A673 (cell line): ENCODE measurements at regions not wholly inside any gene's neighbourhood (a gene's known extent, or its start where the extent isn't known, plus 50 kb on each side); places are given as distances from the start of the nearest gene placed in this dataset.

Experiments
- BruUV-seq: library from RNA; stranded (reverse); fragments of 400-500 nt; replicated peaks from 2 replicates; lab custom pipeline; 2021; lab: Mats Ljungman, UMichigan
- CTCF ChIA-PET: fragments of 300-600 bp; sonication (Branson Sonifier 250); formaldehyde crosslinking; loops from one replicate; lab custom pipeline; 2022; ENCODE audit warnings: antibody characterized with exemption; lab: Charles Lee
- POLR2A ChIA-PET: fragments of 300-600 bp; sonication (Branson Sonifier 250); formaldehyde crosslinking; loops from one replicate; lab custom pipeline; 2022; ENCODE audit warnings: antibody characterized with exemption; ENCODE audit not compliant: low non-redundant PET; lab: Charles Lee
- DNase-seq: peaks from one replicate; pipeline ENCODE4 v3.0.0-alpha.2; 2015; ENCODE audit warnings: low spot score
- H3K27ac ChIP-seq: fragments of 200-600 bp; sonication (generic); 2 replicates; pipeline ENCODE4 v1.5.1; 2016; ENCODE audit warnings: mixed run types, low read depth, mild to moderate bottlenecking, mixed read lengths, antibody characterized with exemption, low read length; ENCODE audit not compliant: poor library complexity, severe bottlenecking
- H3K27me3 ChIP-seq: fragments of 200-600 bp; sonication (generic); replicated peaks from 2 replicates; pipeline ENCODE4 v1.6.1; 2017; ENCODE audit warnings: mixed run types, low read depth, mild to moderate bottlenecking, mixed read lengths, antibody characterized with exemption, low read length; ENCODE audit not compliant: insufficient read depth, poor library complexity
- H3K36me3 ChIP-seq: fragments of 200-600 bp; sonication (generic); 2 replicates; pipeline ENCODE4 v1.6.1; 2016; ENCODE audit warnings: mixed run types, mild to moderate bottlenecking, mixed read lengths, antibody characterized with exemption, low read length; ENCODE audit not compliant: insufficient read depth, poor library complexity, severe bottlenecking
- H3K4me1 ChIP-seq: fragments of 200-600 bp; sonication (generic); 2 replicates; pipeline ENCODE4 v1.6.1; 2017; ENCODE audit warnings: mixed run types, mild to moderate bottlenecking, mixed read lengths, antibody characterized with exemption, low read length; ENCODE audit not compliant: insufficient read depth, poor library complexity, severe bottlenecking
- H3K4me3 ChIP-seq: fragments of 200-600 bp; sonication (generic); 2 replicates; pipeline ENCODE4 v1.5.1; 2016; ENCODE audit warnings: low read depth, mixed run types, mild to moderate bottlenecking, mixed read lengths, low read length; ENCODE audit not compliant: poor library complexity, severe bottlenecking
- H3K9me3 ChIP-seq: fragments of 200-600 bp; sonication (generic); 2 replicates; pipeline ENCODE4 v1.6.1; 2016; ENCODE audit warnings: mixed run types, low read depth, mild to moderate bottlenecking, mixed read lengths, antibody characterized with exemption, low read length; ENCODE audit not compliant: poor library complexity, severe bottlenecking
- CTCF ChIP-seq: fragments of 300-800, 200-600 bp; sonication (generic); conservative IDR thresholded peaks from 2 replicates; pipeline ENCODE4 v1.5.1; 2017; ENCODE audit warnings: low read depth, mild to moderate bottlenecking, antibody characterized with exemption, low read length, moderate library complexity, mixed read lengths
- EZH2 ChIP-seq: fragments of 200-600 bp; sonication (generic); IDR thresholded peaks from 2 replicates; pipeline ENCODE4 v1.6.1; 2017; ENCODE audit warnings: borderline replicate concordance, low read depth, mild to moderate bottlenecking, mixed read lengths, antibody characterized with exemption, low read length; ENCODE audit not compliant: poor library complexity, severe bottlenecking
- intact Hi-C: fragments of 100-400 bp; cut with micrococcal nuclease; formaldehyde crosslinking; loops from one replicate; pipeline ENCODE4 v1.10.0; 2022; ENCODE audit not compliant: unreplicated experiment

- no peaks in the 10 kb centered on the region for H3K36me3 ChIP-seq
- no peaks in the 10 kb centered on the region for H3K4me1 ChIP-seq
- no peaks in the 10 kb centered on the region for H3K9me3 ChIP-seq
- no TSS peak for BruUV-seq
- POLR2A ChIA-PET, result no interaction called here
- intact Hi-C loops, result no loop called here
- H3K4me3 ChIP-seq, result no peak overlapping the region
- H3K27me3 ChIP-seq, result no peaks in the 10 kb centered on the region
- H3K27ac ChIP-seq, result no peak overlapping the region
- DNase-seq, result no peak
- TF ChIP-seq EZH2, result no peak
- TF ChIP-seq CTCF, result no peak
- CTCF ChIA-PET, result no interaction called here
Measured at GRCh38 chr3:159246385-159246784, 444.5 kb downstream of the MFSD1 start.

GRCh38 chr3:159249472-159250174 lies 447.8 kb downstream of the MFSD1 start:
- no TSS peak for BruUV-seq

DNA sequence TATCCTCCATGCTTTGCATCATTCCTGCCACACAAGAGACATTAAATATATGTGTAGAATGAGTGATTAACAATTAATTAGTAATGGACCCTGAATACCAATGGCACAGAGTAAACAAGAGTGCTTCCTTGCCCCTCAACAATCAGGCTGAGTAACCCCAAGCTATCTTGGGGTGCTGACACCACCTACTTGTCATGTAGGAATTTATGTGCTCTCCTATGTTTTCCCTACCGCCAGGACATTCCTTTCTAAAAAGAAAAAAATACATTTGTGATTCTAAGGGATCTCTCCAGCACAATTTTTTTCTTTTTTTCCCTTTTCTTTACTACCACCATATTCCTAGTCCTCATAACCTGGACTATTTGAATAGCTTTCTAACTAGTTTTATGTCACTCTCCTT lies 449.1 kb downstream of the MFSD1 start:
- peaks cover 15% of the 10 kb centered on the region for H3K27me3 ChIP-seq
- peaks cover 4% of the 10 kb centered on the region for H3K9me3 ChIP-seq
- no peaks in the 10 kb centered on the region for H3K36me3 ChIP-seq
- BruUV-seq, result no TSS peak
- DNase-seq, result no peak
- ChIA-PET CTCF (no interaction called here), POLR2A (no interaction called here)
- H3K4me1 ChIP-seq, result no peaks in the 10 kb centered on the region
- no peak overlapping the region for H3K4me3 ChIP-seq
- TF ChIP-seq CTCF (no peak), EZH2 (no peak)
- intact Hi-C loops, result loop anchor here (5.0 kb wide), 1 partner anchor 119 kb away; no protein-coding TSS in a partner anchor
- H3K27ac ChIP-seq, result no peak overlapping the region

More at GRCh38 chr3:159249472-159250174, 447.8 kb downstream of the MFSD1 start:
- TF ChIP-seq CTCF (no peak), EZH2 (no peak)
- H3K27ac ChIP-seq, result no peak overlapping the region
- intact Hi-C loops, result loop anchor here (5.0 kb wide), 1 partner anchor 117 kb away; no protein-coding TSS in a partner anchor
- no peak overlapping the region for H3K4me3 ChIP-seq
- H3K4me1 ChIP-seq, result no peaks in the 10 kb centered on the region
- peaks cover 4% of the 10 kb centered on the region for H3K9me3 ChIP-seq
- no peak for DNase-seq
- peaks cover 1% of the 10 kb centered on the region for H3K27me3 ChIP-seq
- CTCF ChIA-PET, result no interaction called here
- POLR2A ChIA-PET, result no interaction called here
- no peaks in the 10 kb centered on the region for H3K36me3 ChIP-seq
